Nephron (organoid): ENCODE measurements at regions not wholly inside any gene's neighbourhood (a gene's known extent, or its start where the extent isn't known, plus 50 kb on each side); places are given as distances from the start of the nearest gene placed in this dataset.

ENCODE experiments used
- H3K27ac Mint-ChIP-seq, 3 experiments: 2 replicates each; pipeline ENCODE4 v1.8.0; 2020; ENCODE audit warnings: mixed read lengths in 3 of 3, mild to moderate bottlenecking in 2 of 3, moderate library complexity in 1 of 3
- H3K27me3 Mint-ChIP-seq: 2 replicates; pipeline ENCODE4 v1.8.0; 2021; ENCODE audit warnings: low read depth, mild to moderate bottlenecking, moderate library complexity, mixed read lengths
- H3K36me3 Mint-ChIP-seq: 2 replicates; pipeline ENCODE4 v1.8.0; 2020; ENCODE audit warnings: low read depth, mixed read lengths
- H3K4me1 Mint-ChIP-seq: 2 replicates; pipeline ENCODE4 v1.8.0; 2020; ENCODE audit warnings: mixed read lengths
- H3K4me3 Mint-ChIP-seq, 3 experiments: 2 replicates each; pipeline ENCODE4 v1.8.0; 2020; ENCODE audit warnings: mild to moderate bottlenecking in 3 of 3, mixed read lengths in 3 of 3, moderate library complexity in 2 of 3
- H3K9me3 Mint-ChIP-seq: 2 replicates; pipeline ENCODE4 v1.8.0; 2020; ENCODE audit warnings: mixed read lengths
- CTCF ChIP-seq, 3 experiments: fragments of 200-600 bp; sonication (generic); IDR thresholded peaks; one replicate each; pipeline ENCODE4 v1.5.0; 2021; ENCODE audit warnings: antibody characterized with exemption in 3 of 3; ENCODE audit not compliant: unreplicated experiment in 3 of 3

DNA sequence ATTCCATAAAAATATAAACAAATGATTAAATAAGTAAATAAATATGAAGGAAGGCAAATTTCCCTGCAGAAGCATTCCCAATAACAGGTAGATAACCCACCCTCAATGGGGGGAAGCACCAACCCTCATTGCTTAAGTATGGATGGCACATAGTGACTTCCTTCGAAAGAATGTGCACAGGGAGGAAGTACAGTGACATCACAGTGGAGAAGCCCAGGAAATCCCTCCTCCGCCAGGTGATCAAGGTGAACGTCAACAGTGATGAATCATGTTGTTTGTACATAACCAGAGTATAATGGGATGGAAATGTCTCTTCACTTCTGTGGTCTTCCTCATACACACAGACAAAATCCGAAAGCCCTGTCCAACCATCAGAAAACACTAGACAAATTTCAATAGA is 267.9 kb downstream of the THBS2 start:
- no peak for TF ChIP-seq CTCF (IDR thresholded peaks at IDR 0.05; ENCODE audit: unreplicated experiment in 3 of 3)
- Mint-ChIP-seq H3K27me3 (no peaks in the 10 kb centered on the region), H3K36me3 (no peaks in the 10 kb centered on the region), H3K27ac (no peak overlapping the region), H3K9me3 (peaks cover 7% of the 10 kb centered on the region), H3K4me1 (peaks cover 17% of the 10 kb centered on the region), H3K4me3 (no peak overlapping the region)

DNA sequence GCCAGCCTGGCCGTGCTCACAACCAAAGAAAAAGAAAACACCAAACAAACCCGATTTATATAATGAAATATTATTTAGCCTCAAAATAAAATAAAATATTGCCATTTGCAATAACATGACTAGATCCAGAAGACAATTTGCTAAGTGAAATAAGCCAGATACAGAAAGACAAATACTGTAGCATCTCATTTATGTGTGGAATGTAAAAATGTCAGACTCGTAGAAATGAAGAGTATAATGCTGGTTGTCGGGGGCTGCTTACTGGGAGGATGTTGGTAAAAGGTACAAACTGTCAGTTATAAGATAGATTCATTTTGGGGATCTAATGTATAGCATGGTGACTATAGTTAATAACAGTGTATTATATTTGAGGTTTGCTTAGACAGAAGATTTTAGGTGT is 269.7 kb downstream of the THBS2 start:
- Mint-ChIP-seq H3K27me3 (no peaks in the 10 kb centered on the region), H3K36me3 (no peaks in the 10 kb centered on the region), H3K27ac (no peak overlapping the region), H3K4me3 (no peak overlapping the region), H3K4me1 (peaks cover 5% of the 10 kb centered on the region), H3K9me3 (peaks cover 24% of the 10 kb centered on the region)
- TF ChIP-seq CTCF (IDR thresholded peaks at IDR 0.05; ENCODE audit: unreplicated experiment in 3 of 3), result no peak

DNA sequence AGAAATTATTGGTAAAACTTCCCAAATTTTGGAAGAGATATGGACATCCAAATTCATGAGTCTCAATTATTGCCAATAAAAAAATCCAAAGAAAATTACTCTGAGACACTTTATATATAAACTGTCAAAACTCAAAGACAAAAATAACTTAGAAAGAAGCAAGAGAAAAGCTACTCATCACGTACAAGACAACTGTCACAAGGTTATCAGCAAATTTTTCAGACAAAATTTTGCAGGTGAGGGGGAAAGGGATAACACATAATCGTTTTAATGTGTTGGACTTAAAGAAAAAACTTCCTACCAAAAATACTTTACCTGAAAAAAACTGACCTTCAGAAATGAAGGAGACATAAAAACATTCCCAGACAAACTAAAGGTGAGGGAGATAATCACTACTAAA is 272.5 kb downstream of the THBS2 start:
- Mint-ChIP-seq H3K4me3 (no peak overlapping the region), H3K4me1 (no peaks in the 10 kb centered on the region), H3K9me3 (peaks cover 24% of the 10 kb centered on the region), H3K36me3 (no peaks in the 10 kb centered on the region), H3K27me3 (no peaks in the 10 kb centered on the region), H3K27ac (no peak overlapping the region)
- no peak for TF ChIP-seq CTCF (IDR thresholded peaks at IDR 0.05; ENCODE audit: unreplicated experiment in 3 of 3)

DNA sequence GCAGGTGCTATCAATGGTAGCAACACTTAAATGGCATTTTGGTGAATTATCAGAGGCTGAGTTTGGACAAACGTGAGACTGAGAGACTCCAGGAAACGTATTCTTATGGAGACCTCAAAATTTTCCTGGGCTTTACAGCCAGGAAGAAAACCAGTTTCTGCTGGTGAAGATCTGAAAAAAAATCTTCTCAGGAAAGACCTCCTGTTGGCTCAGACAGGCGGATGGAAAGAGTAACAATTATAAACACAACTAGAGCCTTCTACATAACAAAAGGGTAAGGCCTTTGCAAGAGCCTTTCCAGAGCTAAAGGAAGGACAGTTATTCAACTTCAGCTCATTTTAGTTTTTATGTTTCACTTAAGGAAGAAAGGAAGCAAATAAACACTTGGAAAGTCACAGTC is 274.4 kb downstream of the THBS2 start:
- Mint-ChIP-seq H3K4me1 (no peaks in the 10 kb centered on the region), H3K27me3 (no peaks in the 10 kb centered on the region), H3K36me3 (no peaks in the 10 kb centered on the region), H3K9me3 (peaks cover 24% of the 10 kb centered on the region), H3K27ac (no peak overlapping the region), H3K4me3 (no peak overlapping the region)
- TF ChIP-seq CTCF (IDR thresholded peaks at IDR 0.05; ENCODE audit: unreplicated experiment in 3 of 3), result no peak

GRCh38 chr6:168972128-168972527 is 281.5 kb downstream of the THBS2 start:
- Mint-ChIP-seq H3K4me3 (no peak overlapping the region), H3K27ac (peak overlapping the region in 2 of 3 experiments; percentile 25 to 76), H3K36me3 (no peaks in the 10 kb centered on the region), H3K4me1 (peaks cover 14% of the 10 kb centered on the region), H3K27me3 (no peaks in the 10 kb centered on the region), H3K9me3 (peaks cover 3% of the 10 kb centered on the region)
- TF ChIP-seq CTCF (IDR thresholded peaks at IDR 0.05; ENCODE audit: unreplicated experiment in 3 of 3), result no peak

DNA sequence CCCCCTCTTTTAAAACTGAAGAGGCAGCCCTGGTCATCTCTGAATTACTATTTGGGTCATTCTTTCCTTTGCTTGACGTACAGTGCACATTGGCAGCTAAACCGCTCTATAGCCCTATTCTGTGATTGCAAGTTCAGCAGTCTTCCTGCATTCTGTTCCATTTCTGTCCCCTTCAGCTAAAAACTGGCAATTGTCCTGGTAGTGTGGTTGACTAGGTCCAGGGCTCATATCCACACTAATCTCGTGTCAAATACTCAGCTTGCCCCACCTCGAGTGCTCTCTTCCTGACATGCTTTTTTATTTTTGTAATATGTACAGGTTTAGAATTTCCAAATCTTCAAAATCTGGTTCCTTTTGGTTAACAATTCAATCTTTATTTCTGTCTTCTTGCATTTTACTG is 282.1 kb downstream of the THBS2 start:
- H3K9me3 Mint-ChIP-seq, result peaks cover 7% of the 10 kb centered on the region
- H3K27ac Mint-ChIP-seq, result peak overlapping the region in 2 of 3 experiments; percentile 25 to 76
- TF ChIP-seq CTCF (IDR thresholded peaks at IDR 0.05; ENCODE audit: unreplicated experiment in 3 of 3), result no peak
- no peaks in the 10 kb centered on the region for H3K36me3 Mint-ChIP-seq
- H3K27me3 Mint-ChIP-seq, result no peaks in the 10 kb centered on the region
- no peak overlapping the region for H3K4me3 Mint-ChIP-seq
- H3K4me1 Mint-ChIP-seq, result peaks cover 20% of the 10 kb centered on the region
